Activated CD4-positive, alpha-beta T cell treated with anti-CD3 and anti-CD28 coated beads for 36 hours (primary cell): ENCODE measurements at regions not wholly inside any gene's neighbourhood (a gene's known extent, or its start where the extent isn't known, plus 50 kb on each side); places are given as distances from the start of the nearest gene placed in this dataset.

Experiments
- ATAC-seq: fragments of 200-7000 bp; cut with Tn5 transposase; one replicate; pipeline ENCODE4 v1.10.0; 2021; ENCODE audit warnings: mild to moderate bottlenecking, moderate library complexity
- CTCF ChIA-PET: fragments of 350-600 bp; sonication (Branson Sonifier 250); formaldehyde crosslinking; loops from one replicate; lab custom pipeline; 2021; ENCODE audit warnings: antibody characterized with exemption; lab: Charles Lee
- POLR2A ChIA-PET: fragments of 350-600 bp; sonication (Branson Sonifier 250); formaldehyde crosslinking; loops from one replicate; lab custom pipeline; 2021; ENCODE audit warnings: antibody characterized with exemption, inconsistent platforms; lab: Charles Lee
- DNase-seq: peaks from one replicate; pipeline ENCODE4 v3.0.0-alpha.2; 2020
- H3K27ac Mint-ChIP-seq: one replicate; pipeline ENCODE4 v1.8.0; 2021; ENCODE audit warnings: mixed read lengths
- H3K27me3 Mint-ChIP-seq: one replicate; pipeline ENCODE4 v1.8.0; 2021; ENCODE audit warnings: mixed read lengths
- H3K36me3 Mint-ChIP-seq: one replicate; pipeline ENCODE4 v1.8.0; 2021; ENCODE audit warnings: low read depth, mixed read lengths
- H3K4me1 Mint-ChIP-seq: one replicate; pipeline ENCODE4 v1.8.0; 2021; ENCODE audit warnings: mixed read lengths
- H3K4me3 Mint-ChIP-seq: one replicate; pipeline ENCODE4 v1.8.0; 2021; ENCODE audit warnings: mild to moderate bottlenecking, moderate library complexity, mixed read lengths
- H3K9me3 Mint-ChIP-seq: one replicate; pipeline ENCODE4 v1.8.0; 2021; ENCODE audit warnings: low read depth, mixed read lengths
- intact Hi-C, 2 experiments: fragments of 100-400 bp; cut with DNase I in 1 of 2; cut with micrococcal nuclease in 1 of 2; formaldehyde crosslinking; loops; one replicate each; pipeline versions ENCODE4 v1.14.2 to v1.15.1; 2022 to 2024; cut with DNase I, micrococcal nuclease

GRCh38 chr11:79676396-79676795 lies 235.6 kb upstream of the TENM4 start:
- Mint-ChIP-seq H3K27me3 (peaks cover 2% of the 10 kb centered on the region), H3K9me3 (peaks cover 7% of the 10 kb centered on the region), H3K36me3 (no peaks in the 10 kb centered on the region), H3K4me1 (no peaks in the 10 kb centered on the region), H3K27ac (no peak overlapping the region), H3K4me3 (no peak overlapping the region)
- ATAC-seq: no peak
- ChIA-PET POLR2A (no interaction called here), CTCF (no interaction called here)
- no peak for DNase-seq
- intact Hi-C loops: no loop called here

GRCh38 chr11:79675081-79675480 lies 234.3 kb upstream of the TENM4 start:
- no peak overlapping the region for H3K27ac Mint-ChIP-seq
- no peak for DNase-seq
- H3K4me1 Mint-ChIP-seq: no peaks in the 10 kb centered on the region
- H3K27me3 Mint-ChIP-seq: peaks cover 2% of the 10 kb centered on the region
- peaks cover 4% of the 10 kb centered on the region for H3K9me3 Mint-ChIP-seq
- no peak overlapping the region for H3K4me3 Mint-ChIP-seq
- ChIA-PET POLR2A (no interaction called here), CTCF (no interaction called here)
- H3K36me3 Mint-ChIP-seq: no peaks in the 10 kb centered on the region
- ATAC-seq: no peak
- intact Hi-C loops: no loop called here

GRCh38 chr11:79672786-79673185 lies 232.0 kb upstream of the TENM4 start:
- ChIA-PET CTCF (interaction anchor here (0.6 kb wide), 1 partner anchor 152 kb away, joined by 3 read pairs; no protein-coding TSS in a partner anchor), POLR2A (no interaction called here)
- intact Hi-C loops: no loop called here
- no peaks in the 10 kb centered on the region for H3K36me3 Mint-ChIP-seq
- no peaks in the 10 kb centered on the region for H3K9me3 Mint-ChIP-seq
- no peak for DNase-seq
- peaks cover 2% of the 10 kb centered on the region for H3K27me3 Mint-ChIP-seq
- H3K27ac Mint-ChIP-seq: no peak overlapping the region
- no peak overlapping the region for H3K4me3 Mint-ChIP-seq
- ATAC-seq: no peak
- no peaks in the 10 kb centered on the region for H3K4me1 Mint-ChIP-seq

GRCh38 chr11:79671401-79671800 lies 230.6 kb upstream of the TENM4 start:
- DNase-seq (no peak), ATAC-seq (no peak)
- no peaks in the 10 kb centered on the region for H3K9me3 Mint-ChIP-seq
- CTCF ChIA-PET: no interaction called here
- intact Hi-C loops: no loop called here
- H3K27me3 Mint-ChIP-seq: peaks cover 2% of the 10 kb centered on the region
- POLR2A ChIA-PET: interaction anchor here (0.6 kb wide), 1 partner anchor 47 kb away, joined by 6 read pairs; no protein-coding TSS in a partner anchor
- H3K4me1 Mint-ChIP-seq: no peaks in the 10 kb centered on the region
- no peaks in the 10 kb centered on the region for H3K36me3 Mint-ChIP-seq
- no peak overlapping the region for H3K4me3 Mint-ChIP-seq
- no peak overlapping the region for H3K27ac Mint-ChIP-seq

- POLR2A ChIA-PET: interaction anchor here (0.6 kb wide), 1 partner anchor 47 kb away, joined by 6 read pairs; no protein-coding TSS in a partner anchor
- ATAC-seq (no peak), DNase-seq (no peak)
- Mint-ChIP-seq H3K9me3 (no peaks in the 10 kb centered on the region), H3K36me3 (no peaks in the 10 kb centered on the region), H3K27ac (no peak overlapping the region), H3K4me1 (no peaks in the 10 kb centered on the region), H3K4me3 (no peak overlapping the region), H3K27me3 (peaks cover 2% of the 10 kb centered on the region)
- CTCF ChIA-PET: no interaction called here
- intact Hi-C loops: no loop called here
Observed at GRCh38 chr11:79670882-79671281, 230.1 kb upstream of the TENM4 start.

- Mint-ChIP-seq H3K36me3 (no peaks in the 10 kb centered on the region), H3K9me3 (no peaks in the 10 kb centered on the region), H3K27ac (no peak overlapping the region), H3K4me1 (no peaks in the 10 kb centered on the region), H3K27me3 (peaks cover 2% of the 10 kb centered on the region), H3K4me3 (no peak overlapping the region)
- ATAC-seq (no peak), DNase-seq (no peak)
- ChIA-PET POLR2A (no interaction called here), CTCF (no interaction called here)
- intact Hi-C loops: no loop called here
Observed at GRCh38 chr11:79668575-79668974, 227.7 kb upstream of the TENM4 start.

- Mint-ChIP-seq H3K9me3 (no peaks in the 10 kb centered on the region), H3K27ac (no peak overlapping the region), H3K4me1 (no peaks in the 10 kb centered on the region), H3K27me3 (peaks cover 2% of the 10 kb centered on the region), H3K4me3 (no peak overlapping the region), H3K36me3 (no peaks in the 10 kb centered on the region)
- ATAC-seq: no peak
- intact Hi-C loops: no loop called here
- no peak for DNase-seq
- CTCF ChIA-PET: no interaction called here
- POLR2A ChIA-PET: no interaction called here
Observed at GRCh38 chr11:79667380-79667779, 226.6 kb upstream of the TENM4 start.

- Mint-ChIP-seq H3K27ac (no peak overlapping the region), H3K4me3 (no peak overlapping the region), H3K9me3 (no peaks in the 10 kb centered on the region), H3K36me3 (no peaks in the 10 kb centered on the region), H3K27me3 (no peaks in the 10 kb centered on the region), H3K4me1 (no peaks in the 10 kb centered on the region)
- ChIA-PET CTCF (no interaction called here), POLR2A (no interaction called here)
- intact Hi-C loops: no loop called here
- no peak for DNase-seq
- ATAC-seq: no peak
Observed at GRCh38 chr11:79663017-79663416, 222.2 kb upstream of the TENM4 start.

- POLR2A ChIA-PET: no interaction called here
- no peak for ATAC-seq
- Mint-ChIP-seq H3K36me3 (no peaks in the 10 kb centered on the region), H3K4me3 (no peak overlapping the region), H3K27me3 (no peaks in the 10 kb centered on the region), H3K27ac (no peak overlapping the region), H3K9me3 (no peaks in the 10 kb centered on the region), H3K4me1 (no peaks in the 10 kb centered on the region)
- intact Hi-C loops: no loop called here
- DNase-seq: no peak
- CTCF ChIA-PET: no interaction called here
Observed at GRCh38 chr11:79661373-79661772, 220.5 kb upstream of the TENM4 start.

GRCh38 chr11:79648766-79649520 lies 208.1 kb upstream of the TENM4 start:
- no peak for DNase-seq
- ChIA-PET POLR2A (no interaction called here), CTCF (no interaction called here)
- intact Hi-C loops: no loop called here
- Mint-ChIP-seq H3K9me3 (peaks cover 6% of the 10 kb centered on the region), H3K4me1 (no peaks in the 10 kb centered on the region), H3K4me3 (no peak overlapping the region), H3K27ac (no peak overlapping the region), H3K27me3 (no peaks in the 10 kb centered on the region), H3K36me3 (no peaks in the 10 kb centered on the region)
- ATAC-seq: no peak

- Mint-ChIP-seq H3K4me3 (no peak overlapping the region), H3K27ac (no peak overlapping the region), H3K36me3 (no peaks in the 10 kb centered on the region), H3K27me3 (no peaks in the 10 kb centered on the region), H3K4me1 (no peaks in the 10 kb centered on the region), H3K9me3 (peaks cover 2% of the 10 kb centered on the region)
- POLR2A ChIA-PET: no interaction called here
- intact Hi-C loops: no loop called here
- DNase-seq (no peak), ATAC-seq (no peak)
- CTCF ChIA-PET: no interaction called here
Observed at GRCh38 chr11:79637219-79637618, 196.4 kb upstream of the TENM4 start.

- Mint-ChIP-seq H3K4me1 (no peaks in the 10 kb centered on the region), H3K4me3 (no peak overlapping the region), H3K9me3 (peaks cover 2% of the 10 kb centered on the region), H3K27ac (no peak overlapping the region), H3K36me3 (no peaks in the 10 kb centered on the region), H3K27me3 (no peaks in the 10 kb centered on the region)
- DNase-seq (no peak), ATAC-seq (no peak)
- ChIA-PET CTCF (no interaction called here), POLR2A (no interaction called here)
- intact Hi-C loops: no loop called here
Observed at GRCh38 chr11:79634905-79635304, 194.1 kb upstream of the TENM4 start.
